ENCODE measurements at regions not wholly inside any gene's neighbourhood (a gene's known extent, or its start where the extent isn't known, plus 50 kb on each side); places are given as distances from the start of the nearest gene placed in this dataset.

DNA sequence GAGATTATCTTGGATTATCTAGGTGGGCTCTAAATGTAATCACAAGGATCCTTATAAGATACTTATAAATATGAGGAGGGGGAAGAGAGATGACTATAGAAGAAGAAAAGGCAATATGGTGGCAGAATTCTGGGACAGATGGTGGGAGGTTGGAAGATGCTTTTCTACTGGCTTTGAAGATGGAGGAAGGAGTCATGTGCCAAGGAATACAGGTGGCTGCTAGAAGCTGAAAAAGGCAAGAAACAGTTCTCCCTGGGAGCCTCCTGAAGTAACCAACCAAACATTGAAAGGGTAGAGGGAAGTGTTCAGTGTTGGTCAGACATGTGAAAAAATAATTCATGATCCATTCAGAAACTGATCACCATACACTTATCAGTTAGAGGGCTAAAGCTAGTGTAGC, 213.3 kb downstream of the WDR11 start:
- TF ChIP-seq, protein P1, sequence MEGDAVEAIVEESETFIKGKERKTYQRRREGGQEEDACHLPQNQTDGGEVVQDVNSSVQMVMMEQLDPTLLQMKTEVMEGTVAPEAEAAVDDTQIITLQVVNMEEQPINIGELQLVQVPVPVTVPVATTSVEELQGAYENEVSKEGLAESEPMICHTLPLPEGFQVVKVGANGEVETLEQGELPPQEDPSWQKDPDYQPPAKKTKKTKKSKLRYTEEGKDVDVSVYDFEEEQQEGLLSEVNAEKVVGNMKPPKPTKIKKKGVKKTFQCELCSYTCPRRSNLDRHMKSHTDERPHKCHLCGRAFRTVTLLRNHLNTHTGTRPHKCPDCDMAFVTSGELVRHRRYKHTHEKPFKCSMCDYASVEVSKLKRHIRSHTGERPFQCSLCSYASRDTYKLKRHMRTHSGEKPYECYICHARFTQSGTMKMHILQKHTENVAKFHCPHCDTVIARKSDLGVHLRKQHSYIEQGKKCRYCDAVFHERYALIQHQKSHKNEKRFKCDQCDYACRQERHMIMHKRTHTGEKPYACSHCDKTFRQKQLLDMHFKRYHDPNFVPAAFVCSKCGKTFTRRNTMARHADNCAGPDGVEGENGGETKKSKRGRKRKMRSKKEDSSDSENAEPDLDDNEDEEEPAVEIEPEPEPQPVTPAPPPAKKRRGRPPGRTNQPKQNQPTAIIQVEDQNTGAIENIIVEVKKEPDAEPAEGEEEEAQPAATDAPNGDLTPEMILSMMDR (IDR thresholded peaks at IDR 0.05; ENCODE audit: insufficient read depth, low read length, poor library complexity, severe bottlenecking) = no peak
- no peak for TF ChIP-seq EZH2phosphoT487 (conservative IDR thresholded peaks at IDR 0.05; ENCODE audit: low read length)
